ENCODE measurements at regions not wholly inside any gene's neighbourhood (a gene's known extent, or its start where the extent isn't known, plus 50 kb on each side); places are given as distances from the start of the nearest gene placed in this dataset.

- Histone ChIP-seq H3K79me2 (ENCODE audit: control insufficient read depth, insufficient read depth, low read length) (no peaks in the 10 kb centered on the region), H3K9ac (ENCODE audit: control insufficient read depth, extremely low read depth, insufficient read depth, low read length) (no peak overlapping the region), H3K9me3 (ENCODE audit: control insufficient read depth, low read depth, low read length) (no peaks in the 10 kb centered on the region), H3K4me2 (ENCODE audit: control insufficient read depth, extremely low read depth, insufficient read depth, low read depth, low read length) (no peak overlapping the region), H3K9me1 (ENCODE audit: control insufficient read depth, extremely low read depth, insufficient read depth, low read length) (no peaks in the 10 kb centered on the region), H4K20me1 (ENCODE audit: control insufficient read depth, extremely low read depth, insufficient read depth, low read length) (no peaks in the 10 kb centered on the region), H3K27me3 (ENCODE audit: control insufficient read depth, extremely low read depth, insufficient read depth, low read length) (no peaks in the 10 kb centered on the region), H2AFZ (ENCODE audit: control insufficient read depth, low read length) (no peak overlapping the region), H3K36me3 (ENCODE audit: control insufficient read depth in 2 of 2, extremely low read depth in 1 of 2, insufficient read depth in 2 of 2, low read length in 2 of 2) (no peaks in the 10 kb centered on the region), H3K27ac (ENCODE audit: control insufficient read depth, insufficient read depth, low read length) (no peak overlapping the region), H3K4me1 (ENCODE audit: control insufficient read depth, extremely low read depth, insufficient read depth, low read length) (peaks cover 19% of the 10 kb centered on the region), H3K4me3 (ENCODE audit: control insufficient read depth in 2 of 3, extremely low read depth in 1 of 3, insufficient read depth in 2 of 3, low read depth in 1 of 3, low read length in 3 of 3) (no peak overlapping the region)
- no peak for FAIRE-seq
- dilution Hi-C loops (cut with MboI; ENCODE audit: extremely low pct_ligation_motif_present, low sequenced_read_pairs) = no loop called here
- no peak for DNase-seq (ENCODE audit: low read depth, low spot score)
- TF ChIP-seq EZH2 (IDR thresholded peaks at IDR 0.05; ENCODE audit: low read length) (no peak), CTCF (optimal IDR thresholded peaks at IDR 0.05 in 1 of 3, IDR thresholded peaks at IDR 0.05 in 1 of 3, conservative IDR thresholded peaks at IDR 0.05 in 1 of 3; ENCODE audit: extremely low read depth in 1 of 3, insufficient read depth in 2 of 3, low read length in 3 of 3) (no peak)
Measured at GRCh38 chr5:36496471-36496870, 109.9 kb upstream of the SLC1A3 start.

GRCh38 chr5:36502608-36503007 is 103.8 kb upstream of the SLC1A3 start:
- Histone ChIP-seq H2AFZ (ENCODE audit: control insufficient read depth, low read length) (no peak overlapping the region), H3K27ac (ENCODE audit: control insufficient read depth, insufficient read depth, low read length) (no peak overlapping the region)
- peak; percentile 84 for FAIRE-seq

More at GRCh38 chr5:36502608-36503007, 103.8 kb upstream of the SLC1A3 start:
- dilution Hi-C loops (cut with MboI; ENCODE audit: extremely low pct_ligation_motif_present, low sequenced_read_pairs) = no loop called here
- Histone ChIP-seq H3K9me1 (ENCODE audit: control insufficient read depth, extremely low read depth, insufficient read depth, low read length) (no peaks in the 10 kb centered on the region), H3K27me3 (ENCODE audit: control insufficient read depth, extremely low read depth, insufficient read depth, low read length) (no peaks in the 10 kb centered on the region), H3K9me3 (ENCODE audit: control insufficient read depth, low read depth, low read length) (no peaks in the 10 kb centered on the region), H4K20me1 (ENCODE audit: control insufficient read depth, extremely low read depth, insufficient read depth, low read length) (no peaks in the 10 kb centered on the region), H3K79me2 (ENCODE audit: control insufficient read depth, insufficient read depth, low read length) (no peaks in the 10 kb centered on the region), H3K4me3 (ENCODE audit: control insufficient read depth in 2 of 3, extremely low read depth in 1 of 3, insufficient read depth in 2 of 3, low read depth in 1 of 3, low read length in 3 of 3) (no peak overlapping the region), H3K9ac (ENCODE audit: control insufficient read depth, extremely low read depth, insufficient read depth, low read length) (no peak overlapping the region), H3K36me3 (ENCODE audit: control insufficient read depth in 2 of 2, extremely low read depth in 1 of 2, insufficient read depth in 2 of 2, low read length in 2 of 2) (no peaks in the 10 kb centered on the region), H3K4me2 (ENCODE audit: control insufficient read depth, extremely low read depth, insufficient read depth, low read depth, low read length) (peak overlapping the region; percentile 23), H3K4me1 (ENCODE audit: control insufficient read depth, extremely low read depth, insufficient read depth, low read length) (peaks cover 8% of the 10 kb centered on the region)
- TF ChIP-seq EZH2 (IDR thresholded peaks at IDR 0.05; ENCODE audit: low read length) = no peak
- TF ChIP-seq CTCF (optimal IDR thresholded peaks at IDR 0.05 in 1 of 3, IDR thresholded peaks at IDR 0.05 in 1 of 3, conservative IDR thresholded peaks at IDR 0.05 in 1 of 3; ENCODE audit: extremely low read depth in 1 of 3, insufficient read depth in 2 of 3, low read length in 3 of 3) = no peak
- no peak for DNase-seq (ENCODE audit: low read depth, low spot score)

Data from keratinocyte (primary cell).